Naive B cell (primary cell): ENCODE measurements at regions not wholly inside any gene's neighbourhood (a gene's known extent, or its start where the extent isn't known, plus 50 kb on each side); places are given as distances from the start of the nearest gene placed in this dataset.
A peak's percentile ranks its signal among the peaks of the same experiment; 100 is the strongest.
"Not testable (repeated sequence)": the region's sequence is repeated elsewhere in the genome, so short reads cannot be mapped to it uniquely, and the experiment has no call there.

ENCODE experiments used
- ATAC-seq, 2 donors: fragments of 150-1000 bp; cut with Tn5 transposase; 2 replicates each; pipeline ENCODE4 v1.10.0; 2021; ENCODE audit warnings: low read depth in 2 of 2, mild to moderate bottlenecking in 2 of 2, moderate library complexity in 2 of 2
- DNase-seq: peaks from one replicate; pipeline ENCODE4 v3.0.0; 2022
- H3K27ac Mint-ChIP-seq, 6 donors: one replicate each; pipeline ENCODE4 v1.8.0; 2020 to 2022; ENCODE audit warnings: mild to moderate bottlenecking in 6 of 6, mixed read lengths in 6 of 6, moderate library complexity in 5 of 6, inconsistent platforms in 2 of 6
- H3K27me3 Mint-ChIP-seq, 3 donors: one replicate each; pipeline ENCODE4 v1.8.0; 2021 to 2022; ENCODE audit warnings: mixed read lengths in 3 of 3, mild to moderate bottlenecking in 1 of 3
- H3K36me3 Mint-ChIP-seq, 2 donors: one replicate each; pipeline ENCODE4 v1.8.0; 2020 to 2022; ENCODE audit warnings: mixed read lengths in 2 of 2, inconsistent platforms in 1 of 2, mild to moderate bottlenecking in 1 of 2
- H3K4me1 Mint-ChIP-seq, 3 donors: one replicate each; pipeline ENCODE4 v1.8.0; 2020 to 2022; ENCODE audit warnings: mixed read lengths in 3 of 3, inconsistent platforms in 1 of 3, mild to moderate bottlenecking in 1 of 3, moderate library complexity in 1 of 3
- H3K4me3 Mint-ChIP-seq, 8 donors: one replicate each; pipeline ENCODE4 v1.8.0; 2020 to 2022; ENCODE audit warnings: mild to moderate bottlenecking in 8 of 8, mixed read lengths in 8 of 8, moderate library complexity in 8 of 8, inconsistent platforms in 2 of 8
- H3K9me3 Mint-ChIP-seq, 7 donors: one replicate each; pipeline ENCODE4 v1.8.0; 2020 to 2022; ENCODE audit warnings: mixed read lengths in 7 of 7, mild to moderate bottlenecking in 5 of 7, inconsistent platforms in 2 of 7, moderate library complexity in 1 of 7

GRCh38 chr6:875012-875411 is 182.1 kb upstream of the EXOC2 start:
- ATAC-seq, result no peak
- no peak for DNase-seq
- H3K4me1 Mint-ChIP-seq, result peaks cover 0 to 3% (median 0%) of the 10 kb centered on the region in 3 donors

GRCh38 chr6:872570-873125 is 179.7 kb upstream of the EXOC2 start:
- ATAC-seq, result no peak
- Mint-ChIP-seq H3K36me3 (no peaks in the 10 kb centered on the region), H3K4me1 (peaks cover 0 to 5% (median 3%) of the 10 kb centered on the region in 3 donors), H3K27ac (no peak overlapping the region), H3K27me3 (peaks cover 22 to 25% (median 24%) of the 10 kb centered on the region in 3 donors), H3K9me3 (peaks cover 0 to 8% (median 0%) of the 10 kb centered on the region in 7 donors), H3K4me3 (no peak overlapping the region)
- DNase-seq, result no peak

More at GRCh38 chr6:875012-875411, 182.1 kb upstream of the EXOC2 start:
- no peaks in the 10 kb centered on the region for H3K36me3 Mint-ChIP-seq
- H3K27me3 Mint-ChIP-seq, result peaks cover 20 to 36% (median 30%) of the 10 kb centered on the region in 3 donors
- peaks cover 0 to 5% (median 0%) of the 10 kb centered on the region in 7 donors for H3K9me3 Mint-ChIP-seq
- H3K4me3 Mint-ChIP-seq, result no peak overlapping the region
- H3K27ac Mint-ChIP-seq, result peak overlapping the region in 1 of 6 donors; percentile 52

- Mint-ChIP-seq H3K9me3 (peaks cover 0 to 8% (median 0%) of the 10 kb centered on the region in 7 donors), H3K27me3 (peaks cover 17 to 24% (median 22%) of the 10 kb centered on the region in 3 donors)
- ATAC-seq, result no peak
Measured at GRCh38 chr6:871503-871902, 178.6 kb upstream of the EXOC2 start.

GRCh38 chr6:870096-870495 is 177.2 kb upstream of the EXOC2 start:
- ATAC-seq, result no peak
- DNase-seq, result no peak
- Mint-ChIP-seq H3K4me3 (no peak overlapping the region), H3K9me3 (peaks cover 0 to 8% (median 0%) of the 10 kb centered on the region in 7 donors), H3K4me1 (peaks cover 0 to 5% (median 0%) of the 10 kb centered on the region in 3 donors), H3K27me3 (peaks cover 18 to 22% (median 21%) of the 10 kb centered on the region in 3 donors), H3K27ac (no peak overlapping the region), H3K36me3 (no peaks in the 10 kb centered on the region)

More at GRCh38 chr6:871503-871902, 178.6 kb upstream of the EXOC2 start:
- Mint-ChIP-seq H3K4me1 (peaks cover 0 to 5% (median 3%) of the 10 kb centered on the region in 3 donors), H3K36me3 (no peaks in the 10 kb centered on the region), H3K27ac (no peak overlapping the region), H3K4me3 (no peak overlapping the region)
- no peak for DNase-seq

- no peaks in the 10 kb centered on the region for H3K36me3 Mint-ChIP-seq
- ATAC-seq, result no peak
- peaks cover 21 to 26% (median 21%) of the 10 kb centered on the region in 3 donors for H3K27me3 Mint-ChIP-seq
- peak overlapping the region in 2 of 6 donors; percentile 19 to 53 for H3K27ac Mint-ChIP-seq
- no peak for DNase-seq
- no peak overlapping the region for H3K4me3 Mint-ChIP-seq
- H3K4me1 Mint-ChIP-seq, result peaks cover 0 to 5% (median 0%) of the 10 kb centered on the region in 3 donors
- H3K9me3 Mint-ChIP-seq, result peaks cover 0 to 8% (median 0%) of the 10 kb centered on the region in 7 donors
Measured at GRCh38 chr6:868201-868600, 175.3 kb upstream of the EXOC2 start.

- Mint-ChIP-seq H3K4me1 (peaks cover 0 to 5% (median 0%) of the 10 kb centered on the region in 3 donors), H3K4me3 (no peak overlapping the region), H3K27me3 (peaks cover 16 to 21% (median 21%) of the 10 kb centered on the region in 3 donors), H3K9me3 (peaks cover 0 to 8% (median 0%) of the 10 kb centered on the region in 7 donors), H3K27ac (no peak overlapping the region), H3K36me3 (no peaks in the 10 kb centered on the region)
- DNase-seq (no peak), ATAC-seq (no peak)
Measured at GRCh38 chr6:867378-867777, 174.4 kb upstream of the EXOC2 start.

GRCh38 chr6:866316-866715 is 173.4 kb upstream of the EXOC2 start:
- Mint-ChIP-seq H3K27me3 (peaks cover 21 to 27% (median 22%) of the 10 kb centered on the region in 3 donors), H3K4me1 (peaks cover 0 to 5% (median 0%) of the 10 kb centered on the region in 3 donors), H3K27ac (no peak overlapping the region), H3K4me3 (peak overlapping the region in 1 of 8 donors; percentile 36), H3K36me3 (peaks cover 0 to 5% of the 10 kb centered on the region in 2 donors), H3K9me3 (peaks cover 0 to 5% (median 0%) of the 10 kb centered on the region in 7 donors)
- DNase-seq (no peak), ATAC-seq (no peak)

GRCh38 chr6:865846-866245 is 172.9 kb upstream of the EXOC2 start:
- DNase-seq (no peak), ATAC-seq (no peak)
- H3K4me3 Mint-ChIP-seq, result no peak overlapping the region
- no peak overlapping the region for H3K27ac Mint-ChIP-seq
- peaks cover 0 to 4% (median 0%) of the 10 kb centered on the region in 7 donors for H3K9me3 Mint-ChIP-seq
- H3K36me3 Mint-ChIP-seq, result peaks cover 0 to 7% of the 10 kb centered on the region in 2 donors
- H3K27me3 Mint-ChIP-seq, result peaks cover 23 to 32% (median 24%) of the 10 kb centered on the region in 3 donors
- peaks cover 0 to 5% (median 0%) of the 10 kb centered on the region in 3 donors for H3K4me1 Mint-ChIP-seq

GRCh38 chr6:863831-864230 is 170.9 kb upstream of the EXOC2 start:
- Mint-ChIP-seq H3K27ac (no peak overlapping the region), H3K9me3 (peaks cover 0 to 4% (median 0%) of the 10 kb centered on the region in 7 donors), H3K36me3 (peaks cover 0 to 7% of the 10 kb centered on the region in 2 donors), H3K27me3 (peaks cover 24 to 42% (median 26%) of the 10 kb centered on the region in 3 donors), H3K4me3 (no peak overlapping the region), H3K4me1 (peaks cover 0 to 3% (median 0%) of the 10 kb centered on the region in 3 donors)
- ATAC-seq, result no peak
- DNase-seq, result no peak

- H3K36me3 Mint-ChIP-seq, H3K27ac Mint-ChIP-seq, H3K4me3 Mint-ChIP-seq, ATAC-seq, H3K4me1 Mint-ChIP-seq, DNase-seq, H3K9me3 Mint-ChIP-seq: not testable (repeated sequence)
- H3K27me3 Mint-ChIP-seq, result peaks cover 18 to 49% (median 30%) of the 10 kb centered on the region in 3 donors
Measured at GRCh38 chr6:863127-863526, 170.2 kb upstream of the EXOC2 start.

- Mint-ChIP-seq H3K27ac (no peak overlapping the region), H3K4me1 (no peaks in the 10 kb centered on the region), H3K9me3 (no peaks in the 10 kb centered on the region), H3K27me3 (peaks cover 9 to 51% (median 23%) of the 10 kb centered on the region in 3 donors), H3K36me3 (peaks cover 0 to 7% of the 10 kb centered on the region in 2 donors), H3K4me3 (no peak overlapping the region)
- DNase-seq, result no peak
- ATAC-seq, result no peak
Measured at GRCh38 chr6:859936-860335, 167.0 kb upstream of the EXOC2 start.

GRCh38 chr6:854406-855118 is 161.6 kb upstream of the EXOC2 start:
- ATAC-seq, result no peak
- Mint-ChIP-seq H3K9me3 (peaks cover 0 to 8% (median 3%) of the 10 kb centered on the region in 7 donors), H3K27ac (peak overlapping the region in 2 of 6 donors; percentile 7 to 37), H3K36me3 (no peaks in the 10 kb centered on the region), H3K27me3 (peaks cover 0 to 24% (median 12%) of the 10 kb centered on the region in 3 donors), H3K4me1 (peaks cover 0 to 10% (median 0%) of the 10 kb centered on the region in 3 donors), H3K4me3 (peak overlapping the region in 1 of 8 donors; percentile 2)
- DNase-seq, result no peak

GRCh38 chr6:852216-852615 is 159.3 kb upstream of the EXOC2 start:
- not testable (repeated sequence) for H3K36me3 Mint-ChIP-seq, H3K4me3 Mint-ChIP-seq, ATAC-seq, H3K27ac Mint-ChIP-seq, H3K27me3 Mint-ChIP-seq, DNase-seq, H3K9me3 Mint-ChIP-seq
- H3K4me1 Mint-ChIP-seq, result peaks cover 0 to 18% (median 7%) of the 10 kb centered on the region in 3 donors
